GM18858 (cell line): ENCODE measurements at regions not wholly inside any gene's neighbourhood (a gene's known extent, or its start where the extent isn't known, plus 50 kb on each side); places are given as distances from the start of the nearest gene placed in this dataset.

Source experiments
- ATAC-seq: cut with Tn5 transposase; IDR thresholded peaks from one replicate; pipeline ENCODE4 v1.9.1; 2021; ENCODE audit not compliant: unreplicated experiment

GRCh38 chr7:25994433-25994994 lies 157.5 kb upstream of the NFE2L3 start:
- no peak for ATAC-seq

GRCh38 chr7:25995216-25995615 lies 156.8 kb upstream of the NFE2L3 start:
- ATAC-seq, result no peak

GRCh38 chr7:25996006-25996408 lies 156.0 kb upstream of the NFE2L3 start:
- ATAC-seq, result no peak

GRCh38 chr7:25998499-25998898 lies 153.5 kb upstream of the NFE2L3 start:
- no peak for ATAC-seq

- no peak for ATAC-seq
Measured at GRCh38 chr7:26000841-26001240, 151.2 kb upstream of the NFE2L3 start.

- no peak for ATAC-seq
Measured at GRCh38 chr7:26001662-26002244, 150.2 kb upstream of the NFE2L3 start.

GRCh38 chr7:26005683-26006410 lies 146.2 kb upstream of the NFE2L3 start:
- no peak for ATAC-seq

- ATAC-seq, result no peak
Measured at GRCh38 chr7:26006426-26006825, 145.6 kb upstream of the NFE2L3 start.

- ATAC-seq, result no peak
Measured at GRCh38 chr7:26007510-26007909, 144.5 kb upstream of the NFE2L3 start.

GRCh38 chr7:26008428-26008827 lies 143.6 kb upstream of the NFE2L3 start:
- no peak for ATAC-seq

GRCh38 chr7:26011039-26011696 lies 140.8 kb upstream of the NFE2L3 start:
- peak; percentile 51 for ATAC-seq

GRCh38 chr7:26013551-26014083 lies 138.4 kb upstream of the NFE2L3 start:
- no peak for ATAC-seq

- no peak for ATAC-seq
Measured at GRCh38 chr7:26022982-26023381, 129.0 kb upstream of the NFE2L3 start.

GRCh38 chr7:26029911-26030310 lies 122.1 kb upstream of the NFE2L3 start:
- ATAC-seq, result no peak

GRCh38 chr7:26034391-26034790 lies 117.6 kb upstream of the NFE2L3 start:
- ATAC-seq, result no peak

GRCh38 chr7:26035552-26035951 lies 116.4 kb upstream of the NFE2L3 start:
- no peak for ATAC-seq

- ATAC-seq, result no peak
Measured at GRCh38 chr7:26036092-26036491, 115.9 kb upstream of the NFE2L3 start.

GRCh38 chr7:26038201-26038990 lies 113.6 kb upstream of the NFE2L3 start:
- ATAC-seq, result no peak

- ATAC-seq, result no peak
Measured at GRCh38 chr7:26040085-26040484, 111.9 kb upstream of the NFE2L3 start.

- ATAC-seq, result no peak
Measured at GRCh38 chr7:26042237-26042636, 109.8 kb upstream of the NFE2L3 start.

GRCh38 chr7:26043801-26044200 lies 108.2 kb upstream of the NFE2L3 start:
- ATAC-seq, result no peak
